ENCODE measurements at regions not wholly inside any gene's neighbourhood (a gene's known extent, or its start where the extent isn't known, plus 50 kb on each side); places are given as distances from the start of the nearest gene placed in this dataset.
A peak's percentile ranks its signal among the peaks of the same experiment; 100 is the strongest.

DNA sequence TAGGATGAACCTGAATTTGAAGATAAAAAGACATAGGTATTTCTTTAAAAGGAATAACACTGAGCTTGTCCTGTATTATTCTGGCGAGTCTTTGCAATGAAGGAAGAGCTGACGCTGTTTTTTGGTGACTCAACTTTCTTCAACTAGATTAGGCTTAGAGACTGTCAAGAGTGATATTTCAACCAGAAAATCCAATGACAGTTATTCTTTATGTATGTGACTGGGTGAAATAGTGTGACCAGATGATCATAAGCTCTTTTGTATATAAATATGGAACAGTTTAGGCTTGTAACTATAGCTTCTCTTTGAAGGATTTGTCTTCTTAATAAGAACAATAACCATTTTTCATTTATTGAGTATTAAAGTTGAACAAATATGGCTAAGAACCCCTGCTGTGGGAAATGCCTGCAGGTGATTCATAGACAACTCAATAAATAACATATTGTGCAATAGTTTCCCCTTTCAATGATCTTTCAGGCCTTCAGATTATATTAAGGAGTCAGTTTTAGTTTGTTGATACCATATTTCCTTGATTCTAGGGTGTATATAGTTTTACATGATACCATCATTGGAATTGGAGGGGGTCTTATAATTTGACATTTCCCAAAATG, 265.6 kb upstream of the JAG1 start:
- no peak for DNase-seq
- Histone ChIP-seq H3K27me3 (no peaks in the 10 kb centered on the region), H3K36me3 (no peaks in the 10 kb centered on the region), H3K4me1 (no peaks in the 10 kb centered on the region), H3K9me3 (no peaks in the 10 kb centered on the region), H3K27ac (no peak overlapping the region), H3K4me3 (no peak overlapping the region)
- no peak for TF ChIP-seq CTCF (IDR thresholded peaks at IDR 0.05)
- no peak for ATAC-seq
- intact Hi-C loops (cut with DNase I) = no loop called here

DNA sequence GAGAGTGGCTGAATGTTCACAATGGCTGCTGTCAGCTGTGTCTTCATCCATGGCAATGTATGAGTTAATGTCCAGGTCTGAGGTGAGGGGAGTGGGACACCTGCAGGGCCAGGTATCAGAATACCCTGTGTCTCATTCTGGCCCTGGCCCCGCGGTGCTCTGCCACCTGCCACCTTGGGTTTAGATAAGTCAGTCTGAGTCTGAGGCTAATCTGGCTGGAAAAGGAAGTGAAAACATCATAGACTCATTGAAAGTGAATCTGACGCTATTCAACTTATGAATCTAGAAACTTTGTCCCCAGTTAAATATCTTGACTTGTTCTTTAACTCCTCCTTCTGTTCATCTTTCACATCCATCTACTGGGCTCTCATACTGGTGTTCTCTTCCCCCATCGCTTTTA, 267.1 kb upstream of the JAG1 start:
- H3K27me3 ChIP-seq = no peaks in the 10 kb centered on the region
- no peak overlapping the region for H3K27ac ChIP-seq
- intact Hi-C loops (cut with DNase I) = no loop called here
- ATAC-seq (no peak), DNase-seq (peak in 1 of 4 donors; percentile 28)
- no peak overlapping the region for H3K4me3 ChIP-seq
- H3K36me3 ChIP-seq = no peaks in the 10 kb centered on the region
- no peak for TF ChIP-seq CTCF (IDR thresholded peaks at IDR 0.05)
- no peaks in the 10 kb centered on the region for H3K4me1 ChIP-seq
- no peaks in the 10 kb centered on the region for H3K9me3 ChIP-seq

GRCh38 chr20:10943686-10944265, 270.0 kb upstream of the JAG1 start:
- DNase-seq = no peak

GRCh38 chr20:10946124-10946880, 272.5 kb upstream of the JAG1 start:
- H3K27me3 ChIP-seq = no peaks in the 10 kb centered on the region
- DNase-seq = no peak
- H3K4me1 ChIP-seq = no peaks in the 10 kb centered on the region
- no peak overlapping the region for H3K27ac ChIP-seq
- no peak overlapping the region for H3K4me3 ChIP-seq
- intact Hi-C loops (cut with DNase I) = no loop called here
- no peak for TF ChIP-seq CTCF (IDR thresholded peaks at IDR 0.05)
- H3K36me3 ChIP-seq = no peaks in the 10 kb centered on the region
- H3K9me3 ChIP-seq = no peaks in the 10 kb centered on the region
- ATAC-seq = no peak

More at GRCh38 chr20:10943686-10944265, 270.0 kb upstream of the JAG1 start:
- Histone ChIP-seq H3K4me3 (no peak overlapping the region), H3K4me1 (no peaks in the 10 kb centered on the region), H3K27ac (no peak overlapping the region), H3K27me3 (no peaks in the 10 kb centered on the region), H3K9me3 (no peaks in the 10 kb centered on the region), H3K36me3 (no peaks in the 10 kb centered on the region)
- no peak for TF ChIP-seq CTCF (IDR thresholded peaks at IDR 0.05)
- ATAC-seq = no peak
- intact Hi-C loops (cut with DNase I) = no loop called here

GRCh38 chr20:10947726-10948125, 273.9 kb upstream of the JAG1 start:
- no peaks in the 10 kb centered on the region for H3K9me3 ChIP-seq
- H3K36me3 ChIP-seq = no peaks in the 10 kb centered on the region
- H3K27ac ChIP-seq = no peak overlapping the region
- DNase-seq (no peak), ATAC-seq (no peak)
- H3K4me1 ChIP-seq = no peaks in the 10 kb centered on the region
- intact Hi-C loops (cut with DNase I) = no loop called here
- no peaks in the 10 kb centered on the region for H3K27me3 ChIP-seq
- no peak for TF ChIP-seq CTCF (IDR thresholded peaks at IDR 0.05)
- H3K4me3 ChIP-seq = no peak overlapping the region
